HG02642 (cell line): ENCODE measurements at regions not wholly inside any gene's neighbourhood (a gene's known extent, or its start where the extent isn't known, plus 50 kb on each side); places are given as distances from the start of the nearest gene placed in this dataset.
"Not testable (repeated sequence)": the region's sequence is repeated elsewhere in the genome, so short reads cannot be mapped to it uniquely, and the experiment has no call there.

Experiments used
- ATAC-seq: cut with Tn5 transposase; IDR thresholded peaks from one replicate; pipeline ENCODE4 v1.9.1; 2021; ENCODE audit warnings: mild to moderate bottlenecking; ENCODE audit not compliant: unreplicated experiment, poor library complexity

DNA sequence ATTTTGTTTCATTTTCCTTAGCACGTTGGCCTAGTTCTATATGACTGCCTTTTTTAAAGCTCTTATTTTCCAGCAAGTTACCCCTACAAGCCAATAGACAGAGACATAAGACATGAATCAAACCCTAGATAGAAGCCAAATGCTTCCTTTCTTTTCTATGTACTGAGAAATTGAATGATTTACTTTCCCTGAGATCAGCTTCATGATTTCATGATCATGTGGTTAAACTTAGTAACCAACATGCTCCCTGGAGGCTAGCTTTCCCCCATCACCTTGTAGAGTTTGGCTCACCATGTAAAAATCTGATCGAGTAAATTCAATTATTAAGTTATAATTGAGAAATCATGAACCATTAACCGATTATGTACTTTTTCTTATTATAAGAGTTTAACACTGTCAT lies 148.1 kb upstream of the LRIG3 start:
- ATAC-seq: no peak

DNA sequence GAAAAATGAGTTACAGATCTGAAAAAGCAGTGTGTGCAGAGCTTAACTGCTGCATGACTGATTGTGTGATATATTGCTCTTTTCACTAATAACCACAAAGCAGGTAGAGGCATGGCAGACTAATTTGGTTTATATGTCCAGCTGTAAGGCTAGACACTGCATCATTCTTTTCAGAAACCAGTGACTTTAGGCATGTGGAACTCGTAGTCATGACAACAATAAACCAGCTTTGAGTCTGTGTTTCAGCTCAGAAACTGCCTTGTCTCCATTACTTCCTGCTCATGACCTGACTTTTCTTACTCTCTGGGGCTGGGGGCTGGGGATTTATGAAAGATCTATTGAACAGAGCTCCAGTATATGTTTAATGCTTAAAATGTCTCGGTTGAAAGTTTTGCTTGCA lies 146.8 kb upstream of the LRIG3 start:
- ATAC-seq: no peak

DNA sequence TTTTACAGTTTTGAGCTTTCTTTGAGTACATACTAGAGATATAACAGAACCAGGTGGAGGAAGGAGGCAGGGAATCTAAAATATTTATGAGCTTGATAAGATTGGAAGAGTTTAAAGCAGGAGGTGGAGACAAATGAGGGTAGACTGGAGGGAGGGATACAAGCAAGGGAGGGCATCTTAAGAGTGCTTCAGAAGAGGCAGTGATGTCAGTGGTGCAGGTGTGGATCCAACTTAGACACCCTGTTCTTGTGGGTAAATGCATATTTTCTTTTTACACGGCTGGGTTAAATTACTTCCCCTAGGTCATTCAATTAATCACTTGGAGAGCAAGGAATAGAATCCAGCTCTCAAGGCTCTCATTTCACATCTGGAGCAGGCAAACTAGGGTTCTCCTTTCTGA lies 146.1 kb upstream of the LRIG3 start:
- no peak for ATAC-seq

DNA sequence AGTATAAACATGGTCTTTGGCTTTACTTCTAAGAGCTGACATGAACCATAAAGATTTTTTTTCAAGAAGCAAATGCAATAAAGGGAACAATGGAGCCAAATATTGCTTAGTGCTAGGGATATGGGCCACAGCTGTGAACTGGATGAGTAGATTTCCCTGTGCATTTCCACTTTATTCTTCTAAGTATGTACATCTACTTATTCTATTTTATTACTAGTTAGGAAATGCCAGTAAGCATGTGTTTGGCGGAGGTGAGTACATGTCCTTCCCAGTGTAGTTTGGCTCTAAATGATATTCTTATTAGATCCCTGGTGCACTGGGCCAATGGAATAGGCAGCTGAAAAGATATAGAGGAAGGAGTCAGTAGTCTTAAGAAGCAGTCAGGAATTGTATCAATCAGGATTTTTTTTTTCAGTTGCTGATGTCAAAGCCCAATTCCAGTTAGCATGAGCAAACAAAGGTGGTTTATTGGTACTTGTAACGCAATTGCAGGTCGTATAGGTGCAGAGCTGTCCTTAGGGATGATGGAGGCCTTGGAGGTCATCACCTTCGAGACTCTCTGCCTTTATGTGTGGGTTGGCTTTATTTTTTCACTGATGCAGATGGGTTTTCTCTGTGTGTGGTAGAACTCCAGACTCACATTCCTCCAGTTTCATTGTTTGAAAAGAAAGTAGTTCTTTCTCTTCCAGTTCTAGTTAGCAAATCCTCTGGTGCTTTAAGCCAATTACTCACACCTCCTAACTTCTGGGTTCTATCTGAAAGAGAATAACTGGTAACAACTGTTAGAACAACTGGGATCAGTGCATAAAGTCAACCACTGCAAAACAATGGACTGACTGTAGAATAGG lies 139.0 kb upstream of the LRIG3 start:
- no peak for ATAC-seq

DNA sequence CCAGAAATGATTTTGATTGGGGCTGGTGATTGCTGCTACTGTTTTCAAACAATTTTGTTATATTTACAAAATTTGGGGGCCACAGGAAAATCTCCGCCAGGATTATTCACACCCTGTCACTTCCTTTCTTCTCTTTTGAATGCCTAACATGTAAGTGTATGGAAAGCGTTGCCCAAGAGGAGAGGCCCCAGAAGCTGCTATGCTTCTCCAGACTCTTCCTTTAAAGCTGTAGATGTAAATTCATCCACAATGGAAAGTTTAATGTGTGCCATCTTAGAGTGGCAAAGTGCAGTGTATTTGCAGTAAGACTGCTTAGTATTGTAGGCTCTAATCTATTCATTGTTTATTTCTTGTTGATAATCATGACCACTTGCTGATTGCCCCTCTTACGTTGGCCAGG lies 136.7 kb upstream of the LRIG3 start:
- no peak for ATAC-seq

DNA sequence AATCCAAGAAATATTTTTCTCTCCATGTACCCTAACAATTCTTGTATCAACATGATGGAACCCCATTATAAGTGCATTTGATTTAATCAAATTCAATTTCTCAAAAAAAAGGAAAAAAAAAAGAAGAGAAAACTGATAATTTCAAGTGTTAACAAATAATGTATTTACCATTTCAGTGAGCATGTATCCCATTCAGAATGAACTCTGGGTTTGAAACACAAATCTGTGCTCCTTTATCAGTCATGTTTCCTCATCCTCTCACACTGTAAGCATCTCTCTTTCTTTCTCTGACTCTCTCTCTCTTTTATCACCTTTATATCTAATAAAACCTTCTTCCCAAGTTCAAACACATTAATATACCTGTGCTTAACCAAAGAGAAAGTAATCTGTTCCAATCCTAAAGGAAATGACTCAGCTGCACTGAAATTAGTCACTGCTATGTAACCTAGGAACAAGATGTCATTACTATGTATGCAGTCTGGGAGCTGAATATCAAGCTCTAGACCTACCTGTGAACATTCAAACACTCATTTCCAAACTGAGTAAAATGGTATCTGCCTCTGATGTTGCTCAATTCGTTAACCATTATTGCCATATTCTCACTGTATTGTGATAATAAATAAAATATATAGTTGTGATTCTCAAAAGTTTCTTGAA lies 135.0 kb upstream of the LRIG3 start:
- ATAC-seq: no peak

DNA sequence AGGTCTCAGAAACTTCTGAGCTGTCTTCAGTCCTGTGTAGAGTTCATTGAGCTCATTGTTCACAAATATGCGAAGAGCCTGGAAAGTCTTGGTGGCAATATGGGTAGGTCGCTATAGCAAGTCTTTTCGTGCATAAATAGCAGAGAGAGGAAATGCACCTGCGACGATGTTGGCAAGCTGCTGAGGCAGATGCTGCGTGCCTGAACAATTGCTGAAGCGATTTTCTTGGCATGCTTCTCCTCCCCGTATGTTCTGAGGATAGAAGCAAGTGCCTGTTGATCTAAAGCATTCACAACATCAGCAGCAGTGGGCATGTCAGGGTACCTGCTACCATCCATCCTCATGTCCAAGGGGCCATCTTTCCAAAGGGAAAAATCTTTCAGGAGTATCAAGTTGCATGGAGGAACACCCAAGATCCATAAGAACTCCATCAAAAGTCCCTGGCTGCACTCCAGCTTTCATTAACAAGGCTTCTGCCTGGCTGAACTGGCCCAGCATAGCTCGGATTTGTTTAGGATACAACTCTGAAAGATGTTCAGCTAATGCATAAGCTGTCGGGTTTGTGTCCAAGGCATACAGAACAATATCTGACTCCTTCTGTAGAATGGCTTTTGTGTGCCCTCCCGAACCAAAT lies 133.1 kb upstream of the LRIG3 start:
- not testable (repeated sequence) for ATAC-seq

DNA sequence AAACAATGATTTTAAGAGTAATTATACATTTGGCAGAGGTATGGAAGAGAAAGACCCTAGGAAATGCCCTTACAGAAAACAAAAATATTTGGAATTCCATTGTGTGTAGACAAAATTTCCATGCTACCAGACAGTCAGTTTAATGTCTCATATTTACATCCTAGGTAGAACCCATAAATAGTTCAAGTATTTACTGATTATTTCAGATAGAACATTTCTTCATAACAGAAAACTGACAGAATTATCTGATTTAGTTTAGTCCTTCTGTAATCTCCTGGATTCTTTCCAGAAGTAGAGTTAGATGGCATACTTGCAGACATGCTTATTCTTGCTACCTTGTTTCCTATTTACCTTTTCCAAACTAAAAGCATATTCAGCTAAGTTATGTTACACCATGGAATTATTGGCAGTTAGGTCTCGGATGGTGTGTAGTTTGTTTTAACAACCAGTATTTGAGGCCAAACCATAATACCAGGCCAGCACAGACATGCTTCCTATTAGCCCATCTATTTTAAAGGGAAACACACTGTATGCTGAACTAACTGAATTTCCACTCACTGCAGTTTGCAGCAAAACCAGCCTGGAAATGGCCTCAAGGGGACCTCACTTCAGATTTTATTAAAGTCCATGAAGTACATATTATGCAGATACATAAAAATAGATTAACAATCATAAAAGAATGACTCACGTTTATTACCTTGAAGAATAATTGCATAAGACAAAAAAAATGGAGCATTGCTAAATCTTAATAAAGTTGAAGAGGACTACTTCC lies 126.6 kb upstream of the LRIG3 start:
- ATAC-seq: no peak

DNA sequence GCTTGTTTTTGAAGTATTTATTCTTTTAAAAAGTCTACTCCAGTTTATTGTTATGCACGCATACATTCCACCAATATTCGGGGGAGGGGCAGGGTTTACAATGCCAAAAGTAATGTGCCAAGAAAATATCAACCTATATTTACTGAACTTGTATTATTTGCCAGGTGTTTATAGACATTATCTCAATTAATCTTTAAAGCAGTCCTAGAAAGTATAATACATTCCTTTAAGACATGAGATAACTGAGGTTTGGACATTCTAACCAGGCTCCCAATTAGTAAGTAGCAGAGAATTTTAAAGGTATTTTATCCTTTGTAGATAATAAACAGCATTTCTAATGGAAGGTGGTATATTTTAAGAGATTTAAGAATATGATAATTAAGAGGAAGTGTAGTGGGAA lies 124.5 kb upstream of the LRIG3 start:
- ATAC-seq: no peak

DNA sequence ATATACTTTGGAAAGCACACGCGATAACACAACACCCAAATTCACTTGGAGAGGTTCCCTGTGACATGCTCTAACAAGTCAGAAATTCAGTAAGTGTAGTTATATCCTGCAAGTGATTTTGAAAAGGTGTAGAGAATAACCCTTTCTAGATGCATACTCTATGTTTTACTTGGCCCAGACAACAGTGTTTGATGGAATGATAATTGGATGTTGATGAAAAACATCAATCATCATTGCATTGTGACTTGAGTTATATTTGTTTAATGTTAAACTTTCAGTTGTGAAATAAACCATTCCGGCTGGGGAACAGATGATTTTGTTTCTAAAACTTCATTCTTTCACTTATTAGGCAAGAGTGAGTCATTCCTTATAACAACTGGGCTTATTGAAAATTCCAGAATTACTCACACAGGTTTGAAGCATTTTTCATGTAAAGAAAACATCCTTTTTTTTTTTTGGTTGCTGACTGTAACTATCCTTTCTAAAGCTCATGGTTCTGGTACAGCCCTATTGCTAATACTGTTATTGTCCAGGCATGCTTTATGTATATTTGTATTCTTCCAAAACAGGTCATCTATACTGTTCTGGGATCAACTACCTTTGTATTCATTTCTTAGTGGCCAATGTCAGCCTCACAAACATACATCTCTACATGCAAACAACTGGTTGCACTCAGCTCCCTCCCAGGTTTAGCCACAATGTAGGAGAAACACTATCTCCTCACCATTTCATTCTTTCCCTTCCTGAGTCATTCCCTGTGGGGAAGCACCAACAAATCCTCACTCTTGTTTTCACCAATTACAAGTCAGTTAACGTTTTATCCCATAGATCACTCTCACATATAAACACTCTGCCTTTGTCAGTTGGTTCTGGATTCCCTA lies 121.2 kb upstream of the LRIG3 start:
- ATAC-seq: no peak

DNA sequence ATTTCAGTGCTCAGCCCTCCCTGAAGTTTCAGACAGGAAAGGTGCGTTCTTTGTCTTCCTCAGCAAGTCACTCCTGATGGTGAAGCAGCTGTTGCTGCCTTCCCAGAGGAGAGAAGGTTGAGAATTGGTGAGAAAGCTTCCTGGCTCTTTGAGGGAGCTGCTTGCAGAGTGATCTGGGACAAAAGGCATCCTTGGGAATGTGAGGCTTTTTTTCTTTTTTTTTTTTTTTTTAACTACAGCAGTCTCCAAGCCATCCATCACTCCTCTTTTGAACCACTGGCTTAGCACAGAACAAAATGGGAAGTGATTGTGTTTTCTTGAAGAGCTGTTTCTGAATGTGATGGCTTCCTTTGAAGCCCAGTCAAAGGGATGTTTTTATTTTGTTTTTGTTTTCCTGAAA lies 120.4 kb upstream of the LRIG3 start:
- no peak for ATAC-seq

DNA sequence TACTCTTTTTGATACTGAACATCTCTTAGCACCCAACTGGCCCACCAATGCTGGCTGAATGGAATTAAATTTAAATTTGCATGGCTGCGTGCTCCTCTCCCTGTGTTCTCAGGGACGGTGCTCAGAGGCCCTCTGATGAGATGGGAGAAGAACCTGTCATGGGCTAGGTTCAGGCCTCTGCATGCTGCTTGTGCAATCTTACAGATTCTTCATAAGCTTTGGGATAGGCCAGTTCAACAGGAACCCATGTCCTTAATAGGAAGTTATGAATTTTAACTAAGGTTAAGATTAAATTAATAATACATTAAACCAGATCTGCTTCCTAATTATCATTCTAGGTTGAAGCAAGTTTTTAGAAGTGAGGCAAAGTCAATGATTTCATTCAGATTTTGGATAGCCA lies 119.7 kb upstream of the LRIG3 start:
- ATAC-seq: no peak

DNA sequence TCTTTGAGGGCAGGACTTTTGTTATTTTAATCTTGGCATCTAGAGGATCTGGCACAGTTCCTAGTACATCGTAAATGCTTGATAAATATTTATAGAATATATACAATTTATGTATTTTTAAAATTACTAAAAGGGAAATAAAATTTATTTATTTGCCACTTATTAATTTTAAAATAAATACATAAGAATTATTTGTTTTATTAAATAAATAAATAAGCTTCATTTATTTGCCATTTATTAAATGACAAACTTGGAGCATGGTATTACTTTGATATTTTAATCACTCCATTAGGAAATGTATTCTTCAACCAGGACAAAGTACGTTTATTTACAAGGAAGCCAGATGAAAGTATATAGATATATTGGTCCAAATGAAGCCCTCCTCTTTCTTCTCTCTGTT lies 118.7 kb upstream of the LRIG3 start:
- ATAC-seq: no peak

DNA sequence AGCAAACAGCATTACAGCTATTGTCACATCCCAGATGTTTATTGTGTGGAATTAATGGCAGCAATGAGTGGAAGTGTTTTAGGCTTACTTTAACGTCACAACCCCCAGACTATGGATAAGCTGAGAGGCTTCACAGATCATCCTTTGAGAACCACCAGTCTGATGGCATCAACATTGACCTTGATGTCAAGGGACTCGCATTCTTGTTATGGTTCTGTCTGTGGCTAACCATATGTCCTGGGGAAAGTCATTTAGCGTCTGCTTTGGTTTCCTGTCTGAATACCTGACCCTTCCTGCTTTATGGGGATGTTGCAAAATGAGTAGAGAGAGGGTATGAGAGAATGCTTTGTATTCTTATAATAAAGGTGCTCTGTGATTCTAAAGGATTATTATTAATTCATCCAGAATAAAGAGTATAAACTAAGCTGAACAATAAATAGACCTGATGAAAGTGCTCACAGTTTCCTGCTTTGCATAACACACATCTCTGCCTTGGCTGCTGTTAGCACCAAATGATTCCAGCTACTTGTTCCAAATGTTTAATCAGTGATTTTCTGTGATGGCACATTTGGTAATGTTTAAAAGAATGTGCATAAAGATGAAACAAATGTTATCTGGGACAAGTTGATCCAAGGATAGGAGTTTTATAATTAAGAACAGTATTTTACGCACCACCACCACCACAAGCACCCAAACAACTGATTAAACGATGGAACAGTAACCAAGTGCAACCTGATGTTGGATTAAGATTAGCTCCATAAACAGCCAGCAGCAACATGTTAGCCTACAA lies 116.9 kb upstream of the LRIG3 start:
- no peak for ATAC-seq

DNA sequence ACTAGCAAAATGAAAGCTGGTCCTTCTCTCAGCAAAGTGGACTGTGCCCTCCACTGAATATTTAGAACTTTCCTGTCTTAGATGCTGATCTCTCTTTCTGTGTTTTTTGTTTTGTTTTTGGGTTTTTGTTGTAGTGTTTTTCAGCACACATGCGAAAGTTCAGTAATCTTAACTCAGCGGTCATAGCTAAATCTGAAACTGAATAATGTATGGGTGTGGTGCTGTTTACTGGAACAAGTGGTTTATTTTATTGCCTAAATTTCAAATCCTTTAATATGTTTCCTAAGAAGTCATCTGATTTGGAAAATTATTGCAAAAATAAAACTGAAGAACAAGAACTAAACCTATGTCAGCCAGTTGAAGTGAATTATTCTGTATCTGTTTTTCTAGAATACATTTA lies 116.0 kb upstream of the LRIG3 start:
- ATAC-seq: no peak

DNA sequence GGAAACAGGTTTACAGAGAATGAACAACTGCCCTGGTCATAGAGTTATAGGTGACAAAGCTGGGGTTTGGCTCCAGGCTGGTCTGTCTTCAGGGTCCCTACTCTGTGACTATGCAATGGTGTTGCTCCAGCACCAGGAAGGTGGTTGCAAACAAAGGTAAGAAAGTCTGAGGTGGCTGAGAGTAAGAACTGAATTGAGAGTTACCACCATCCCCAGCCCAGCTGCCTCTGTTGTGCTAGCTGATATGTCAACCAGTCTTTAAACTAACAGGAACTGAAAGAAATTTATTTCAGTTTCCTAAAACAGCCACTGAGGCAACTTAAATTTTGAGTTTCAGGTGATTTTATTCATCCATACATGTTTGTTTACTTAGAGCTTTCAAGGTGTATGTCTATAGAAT lies 111.0 kb upstream of the LRIG3 start:
- no peak for ATAC-seq

DNA sequence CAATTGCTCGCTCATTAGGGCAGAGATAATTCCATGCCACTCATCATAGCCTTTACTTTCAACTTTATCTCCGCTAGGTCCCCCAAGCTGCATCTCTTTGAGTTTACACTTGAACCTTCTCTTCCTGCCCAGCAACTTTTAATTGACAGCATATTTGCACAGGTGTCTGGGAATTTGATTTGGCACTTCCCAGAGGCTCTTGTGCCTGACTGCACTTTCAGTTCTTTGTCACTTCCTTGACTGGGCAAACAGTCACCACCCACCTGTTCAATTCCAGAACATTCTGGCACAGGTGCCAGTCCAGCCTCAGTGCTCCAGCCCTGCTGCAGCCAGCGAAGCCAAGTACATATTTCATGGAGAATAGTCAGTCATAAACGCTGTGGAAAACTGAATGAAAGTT lies 110.1 kb upstream of the LRIG3 start:
- no peak for ATAC-seq

DNA sequence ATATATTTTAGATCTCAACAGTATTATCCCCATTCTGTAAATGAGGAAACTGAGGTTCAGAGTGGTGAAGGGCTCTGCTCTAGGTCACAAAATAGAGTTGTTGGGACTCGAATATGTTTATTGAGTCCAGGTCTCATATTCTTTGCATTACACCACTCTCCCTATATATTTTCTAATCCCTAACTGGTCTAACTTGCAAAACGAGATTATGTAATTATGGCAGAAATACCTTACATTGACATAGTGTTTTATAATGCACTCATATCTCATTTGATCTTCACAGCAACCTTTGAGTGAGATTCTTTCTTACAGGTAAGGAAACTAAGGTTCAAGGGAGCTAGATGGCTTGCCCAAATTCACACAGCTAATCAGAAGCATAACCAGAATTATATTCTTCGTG lies 106.9 kb upstream of the LRIG3 start:
- no peak for ATAC-seq

DNA sequence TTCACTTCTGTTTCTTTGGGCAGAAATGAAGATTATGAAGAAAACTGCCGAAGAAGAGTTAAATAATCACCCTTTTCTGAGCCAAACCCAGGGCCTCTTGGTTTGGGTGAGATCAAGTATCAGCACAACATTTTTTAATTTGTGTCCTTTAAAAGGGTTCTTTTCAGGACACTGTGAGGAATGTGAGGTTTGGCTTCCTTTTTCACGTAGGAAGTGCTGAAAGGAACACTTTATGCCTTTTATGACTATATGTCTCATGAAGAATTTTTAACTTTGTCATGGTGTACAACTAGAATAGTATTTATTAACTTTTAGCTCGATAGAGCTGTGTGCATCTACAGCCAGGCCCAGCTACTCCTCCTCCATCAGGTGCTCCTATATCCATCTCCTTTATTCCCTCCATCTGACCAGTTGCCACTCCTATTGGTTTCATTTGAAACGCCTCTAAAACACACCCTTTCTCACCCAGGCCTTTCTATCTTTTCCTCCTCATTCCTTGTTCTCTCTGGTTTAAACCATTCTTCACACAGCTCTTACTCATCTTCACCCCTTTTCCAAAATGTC lies 103.6 kb upstream of the LRIG3 start:
- no peak for ATAC-seq
